ENCODE measurements at regions not wholly inside any gene's neighbourhood (a gene's known extent, or its start where the extent isn't known, plus 50 kb on each side); places are given as distances from the start of the nearest gene placed in this dataset.

- H3K36me3 ChIP-seq = no peaks in the 10 kb centered on the region
- H3K27ac ChIP-seq = no peak overlapping the region
- H3K4me3 ChIP-seq = no peak overlapping the region
- no peaks in the 10 kb centered on the region for H3K9me3 ChIP-seq
- DNase-seq = no peak
- TF ChIP-seq POLR2A (IDR thresholded peaks at IDR 0.05) = no peak
- no peak for TF ChIP-seq EP300 (IDR thresholded peaks at IDR 0.05)
- TF ChIP-seq POLR2AphosphoS5 (IDR thresholded peaks at IDR 0.05) = no peak
- TF ChIP-seq CTCF (IDR thresholded peaks at IDR 0.05) = no peak
- WGBS, 2 donors = 57 to 70% methylated on average over 10 of the region's 10 CpGs
- no peaks in the 10 kb centered on the region for H3K4me1 ChIP-seq
- H3K27me3 ChIP-seq = no peaks in the 10 kb centered on the region
- intact Hi-C loops (cut with DNase I) = no loop called here
Measured at GRCh38 chr12:62113366-62114011, 146.7 kb upstream of the USP15 start.

- H3K36me3 ChIP-seq = no peaks in the 10 kb centered on the region
- H3K27ac ChIP-seq = no peak overlapping the region
- no peaks in the 10 kb centered on the region for H3K27me3 ChIP-seq
- no peak overlapping the region for H3K4me3 ChIP-seq
- WGBS, 2 donors = 60 to 61% methylated on average over 2 of the region's 2 CpGs
- H3K4me1 ChIP-seq = no peaks in the 10 kb centered on the region
- TF ChIP-seq POLR2AphosphoS5 (IDR thresholded peaks at IDR 0.05) (no peak), CTCF (IDR thresholded peaks at IDR 0.05) (no peak), POLR2A (IDR thresholded peaks at IDR 0.05) (no peak), EP300 (IDR thresholded peaks at IDR 0.05) (no peak)
- intact Hi-C loops (cut with DNase I) = no loop called here
- no peaks in the 10 kb centered on the region for H3K9me3 ChIP-seq
- no peak for DNase-seq
Measured at GRCh38 chr12:62116986-62117385, 143.2 kb upstream of the USP15 start.

GRCh38 chr12:62123721-62124203 lies 136.4 kb upstream of the USP15 start:
- no peak for DNase-seq
- no peaks in the 10 kb centered on the region for H3K27me3 ChIP-seq
- no peak overlapping the region for H3K27ac ChIP-seq
- intact Hi-C loops (cut with DNase I) = no loop called here
- H3K36me3 ChIP-seq = no peaks in the 10 kb centered on the region
- WGBS, 2 donors = 25 to 31% methylated on average over 4 of the region's 4 CpGs
- H3K4me1 ChIP-seq = no peaks in the 10 kb centered on the region
- no peaks in the 10 kb centered on the region for H3K9me3 ChIP-seq
- no peak for TF ChIP-seq POLR2A (IDR thresholded peaks at IDR 0.05)
- TF ChIP-seq EP300 (IDR thresholded peaks at IDR 0.05) = no peak
- peak in 2 of 4 experiments; percentile 45 to 48 for TF ChIP-seq CTCF (IDR thresholded peaks at IDR 0.05)
- TF ChIP-seq POLR2AphosphoS5 (IDR thresholded peaks at IDR 0.05) = no peak
- H3K4me3 ChIP-seq = no peak overlapping the region

- TF ChIP-seq POLR2A (IDR thresholded peaks at IDR 0.05) (no peak), EP300 (IDR thresholded peaks at IDR 0.05) (no peak), POLR2AphosphoS5 (IDR thresholded peaks at IDR 0.05) (no peak), CTCF (IDR thresholded peaks at IDR 0.05) (no peak)
- Histone ChIP-seq H3K4me3 (no peak overlapping the region), H3K36me3 (no peaks in the 10 kb centered on the region), H3K9me3 (no peaks in the 10 kb centered on the region), H3K4me1 (no peaks in the 10 kb centered on the region), H3K27ac (no peak overlapping the region), H3K27me3 (no peaks in the 10 kb centered on the region)
- WGBS, 2 donors = 91 to 93% methylated on average over 2 of the region's 2 CpGs
- intact Hi-C loops (cut with DNase I) = no loop called here
- DNase-seq = no peak
Measured at GRCh38 chr12:62127516-62127915, 132.7 kb upstream of the USP15 start.

Measured in sigmoid colon (tissue), 6 donors.